ENCODE measurements at regions not wholly inside any gene's neighbourhood (a gene's known extent, or its start where the extent isn't known, plus 50 kb on each side); places are given as distances from the start of the nearest gene placed in this dataset.
A peak's percentile ranks its signal among the peaks of the same experiment; 100 is the strongest.
"Not testable (repeated sequence)": the region's sequence is repeated elsewhere in the genome, so short reads cannot be mapped to it uniquely, and the experiment has no call there.

DNA sequence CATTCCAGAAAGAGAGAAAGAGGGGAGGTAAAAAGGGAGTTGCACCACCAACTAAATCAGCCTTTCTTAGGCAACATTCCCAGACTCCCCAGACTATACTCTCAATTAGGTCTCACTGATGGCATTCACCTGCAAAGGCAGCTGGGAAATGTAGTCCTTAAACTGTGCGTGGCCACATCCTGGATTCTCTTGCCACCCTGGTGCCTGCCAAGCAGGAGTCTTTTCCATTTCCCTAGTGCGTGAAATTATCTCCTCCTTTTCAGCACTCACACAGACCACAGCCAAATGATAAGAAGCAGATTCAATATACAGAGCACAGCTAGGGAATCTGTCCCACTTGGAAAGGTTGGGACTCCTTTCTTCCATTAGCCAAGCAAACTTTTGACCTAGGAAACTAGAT lies 298.0 kb downstream of the ANAPC1 start:
- 100% methylated on average over 1 of the region's 2 CpGs; no CpG with 5 or more reads in 1 of the 2 experiments for WGBS, 2 experiments (ENCODE audit: insufficient coverage in 1 of 2, insufficient read length in 1 of 2)
- not testable (repeated sequence) for H3K27ac ChIP-seq (ENCODE audit: low read depth, low read length)

GRCh38 chr2:111595072-111595471 lies 288.9 kb downstream of the ANAPC1 start:
- H3K36me3 ChIP-seq (ENCODE audit: control insufficient read depth, insufficient read depth, low read length); H3K4me3 ChIP-seq (ENCODE audit: low read length); H3K9me3 Mint-ChIP-seq; H3K9me3 ChIP-seq (ENCODE audit: control insufficient read depth, low read length); H3K4me1 Mint-ChIP-seq; DNase-seq; H3K4me1 ChIP-seq (ENCODE audit: control insufficient read depth, insufficient read depth, low read length); H3K27ac Mint-ChIP-seq; H3K36me3 Mint-ChIP-seq (ENCODE audit: low read depth); H3K4me3 Mint-ChIP-seq; H3K27me3 Mint-ChIP-seq (ENCODE audit: insufficient read depth); H3K9ac ChIP-seq (ENCODE audit: extremely low read depth, low read length, poor library complexity, severe bottlenecking); H3K27ac ChIP-seq (ENCODE audit: low read depth, low read length); H3K27me3 ChIP-seq (ENCODE audit: control insufficient read depth, insufficient read depth, low read length, poor library complexity, severe bottlenecking): not testable (repeated sequence)
- 100% methylated on average over 1 of the region's 7 CpGs; no CpG with 5 or more reads in 1 of the 2 experiments for WGBS, 2 experiments (ENCODE audit: insufficient coverage in 1 of 2, insufficient read length in 1 of 2)

More for the DNA sequence above, 298.0 kb downstream of the ANAPC1 start:
- not testable (repeated sequence) for H3K4me3 ChIP-seq (ENCODE audit: low read length); H3K4me1 ChIP-seq (ENCODE audit: control insufficient read depth, insufficient read depth, low read length); H3K9me3 ChIP-seq (ENCODE audit: control insufficient read depth, low read length); H3K9ac ChIP-seq (ENCODE audit: extremely low read depth, low read length, poor library complexity, severe bottlenecking); DNase-seq; H3K4me1 Mint-ChIP-seq; H3K27me3 ChIP-seq (ENCODE audit: control insufficient read depth, insufficient read depth, low read length, poor library complexity, severe bottlenecking); H3K9me3 Mint-ChIP-seq; H3K27me3 Mint-ChIP-seq (ENCODE audit: insufficient read depth); H3K4me3 Mint-ChIP-seq; H3K36me3 ChIP-seq (ENCODE audit: control insufficient read depth, insufficient read depth, low read length); H3K36me3 Mint-ChIP-seq (ENCODE audit: low read depth); H3K27ac Mint-ChIP-seq

DNA sequence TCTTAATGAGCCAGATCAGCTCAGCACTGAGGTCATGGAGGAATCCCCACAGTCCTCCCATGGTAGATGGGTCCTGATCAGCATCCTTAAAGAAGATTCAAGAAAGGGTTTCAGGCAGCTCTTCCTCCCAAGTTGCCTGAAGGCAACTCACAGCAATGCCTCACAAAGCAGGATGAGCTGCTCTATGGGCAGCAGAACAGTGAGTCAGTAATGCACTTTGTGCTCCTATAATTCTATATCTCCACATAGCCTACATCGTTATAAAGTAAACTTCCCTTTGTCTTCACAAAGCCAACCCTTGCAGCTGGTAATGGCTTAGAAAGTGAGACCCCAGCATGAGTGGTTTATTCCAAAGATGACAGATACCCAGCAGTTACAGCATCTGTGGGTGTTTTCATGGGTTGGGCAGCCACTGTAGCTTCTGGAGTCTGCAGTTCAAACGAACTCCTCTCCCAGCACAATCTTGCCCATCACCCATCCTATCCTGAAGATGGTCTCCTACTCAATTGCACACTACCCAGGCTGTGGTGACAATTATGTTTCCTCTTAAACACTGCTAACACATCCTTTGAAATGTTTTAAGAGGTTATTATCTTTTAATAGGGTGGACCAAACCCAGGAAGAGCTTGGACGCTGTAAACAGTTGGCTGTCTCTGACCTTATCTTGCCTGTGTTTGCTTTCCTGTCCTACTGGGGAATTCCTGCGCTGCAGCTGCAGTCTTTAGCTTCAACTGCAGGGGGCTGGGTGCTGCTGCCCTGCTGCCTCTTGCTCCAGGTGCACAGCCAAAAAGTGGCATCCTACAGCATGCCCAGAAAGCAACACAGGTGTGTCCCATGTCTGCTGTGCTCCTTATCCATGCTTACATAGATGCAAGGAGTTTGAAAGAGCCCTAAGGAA lies 286.9 kb downstream of the ANAPC1 start:
- 92% methylated on average over 1 of the region's 4 CpGs; no CpG with 5 or more reads in 1 of the 2 experiments for WGBS, 2 experiments (ENCODE audit: insufficient coverage in 1 of 2, insufficient read length in 1 of 2)
- not testable (repeated sequence) for H3K36me3 Mint-ChIP-seq (ENCODE audit: low read depth); H3K4me3 ChIP-seq (ENCODE audit: low read length); H3K4me3 Mint-ChIP-seq; H3K9me3 ChIP-seq (ENCODE audit: control insufficient read depth, low read length); H3K9me3 Mint-ChIP-seq; H3K9ac ChIP-seq (ENCODE audit: extremely low read depth, low read length, poor library complexity, severe bottlenecking); H3K4me1 ChIP-seq (ENCODE audit: control insufficient read depth, insufficient read depth, low read length); H3K27me3 ChIP-seq (ENCODE audit: control insufficient read depth, insufficient read depth, low read length, poor library complexity, severe bottlenecking); DNase-seq; H3K27me3 Mint-ChIP-seq (ENCODE audit: insufficient read depth); H3K4me1 Mint-ChIP-seq; H3K27ac ChIP-seq (ENCODE audit: low read depth, low read length); H3K36me3 ChIP-seq (ENCODE audit: control insufficient read depth, insufficient read depth, low read length); H3K27ac Mint-ChIP-seq
- TF ChIP-seq, protein P1, sequence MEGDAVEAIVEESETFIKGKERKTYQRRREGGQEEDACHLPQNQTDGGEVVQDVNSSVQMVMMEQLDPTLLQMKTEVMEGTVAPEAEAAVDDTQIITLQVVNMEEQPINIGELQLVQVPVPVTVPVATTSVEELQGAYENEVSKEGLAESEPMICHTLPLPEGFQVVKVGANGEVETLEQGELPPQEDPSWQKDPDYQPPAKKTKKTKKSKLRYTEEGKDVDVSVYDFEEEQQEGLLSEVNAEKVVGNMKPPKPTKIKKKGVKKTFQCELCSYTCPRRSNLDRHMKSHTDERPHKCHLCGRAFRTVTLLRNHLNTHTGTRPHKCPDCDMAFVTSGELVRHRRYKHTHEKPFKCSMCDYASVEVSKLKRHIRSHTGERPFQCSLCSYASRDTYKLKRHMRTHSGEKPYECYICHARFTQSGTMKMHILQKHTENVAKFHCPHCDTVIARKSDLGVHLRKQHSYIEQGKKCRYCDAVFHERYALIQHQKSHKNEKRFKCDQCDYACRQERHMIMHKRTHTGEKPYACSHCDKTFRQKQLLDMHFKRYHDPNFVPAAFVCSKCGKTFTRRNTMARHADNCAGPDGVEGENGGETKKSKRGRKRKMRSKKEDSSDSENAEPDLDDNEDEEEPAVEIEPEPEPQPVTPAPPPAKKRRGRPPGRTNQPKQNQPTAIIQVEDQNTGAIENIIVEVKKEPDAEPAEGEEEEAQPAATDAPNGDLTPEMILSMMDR (conservative IDR thresholded peaks at IDR 0.05), result peak; percentile 31

DNA sequence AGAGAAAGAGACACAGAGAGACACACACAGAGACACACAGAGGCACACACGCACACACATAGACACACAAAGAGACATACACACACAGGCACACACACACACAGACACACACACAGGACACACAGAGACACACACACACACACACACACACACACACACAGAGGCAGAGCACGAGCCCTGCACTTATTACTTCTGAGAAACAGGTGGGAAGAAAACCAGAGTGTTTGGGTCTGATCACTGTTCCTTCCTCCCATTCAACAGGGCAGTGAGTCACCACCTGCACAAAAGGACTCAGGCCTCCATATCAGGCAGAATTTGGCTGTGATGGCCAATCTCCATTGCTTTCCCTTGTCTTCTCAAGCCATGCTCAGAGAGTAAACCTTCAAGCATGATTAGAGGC lies 285.0 kb downstream of the ANAPC1 start:
- not testable (repeated sequence) for H3K9me3 Mint-ChIP-seq; DNase-seq; H3K27ac ChIP-seq (ENCODE audit: low read depth, low read length); H3K36me3 ChIP-seq (ENCODE audit: control insufficient read depth, insufficient read depth, low read length); H3K4me3 Mint-ChIP-seq; H3K27me3 Mint-ChIP-seq (ENCODE audit: insufficient read depth); H3K4me3 ChIP-seq (ENCODE audit: low read length); H3K9me3 ChIP-seq (ENCODE audit: control insufficient read depth, low read length); H3K9ac ChIP-seq (ENCODE audit: extremely low read depth, low read length, poor library complexity, severe bottlenecking); H3K27me3 ChIP-seq (ENCODE audit: control insufficient read depth, insufficient read depth, low read length, poor library complexity, severe bottlenecking); H3K4me1 ChIP-seq (ENCODE audit: control insufficient read depth, insufficient read depth, low read length); H3K4me1 Mint-ChIP-seq; H3K27ac Mint-ChIP-seq; H3K36me3 Mint-ChIP-seq (ENCODE audit: low read depth)
- no CpG with 5 or more reads among the region's 2 CpGs for WGBS, 2 experiments (ENCODE audit: insufficient coverage in 1 of 2, insufficient read length in 1 of 2)

- H3K27me3 ChIP-seq (ENCODE audit: control insufficient read depth, insufficient read depth, low read length, poor library complexity, severe bottlenecking); H3K36me3 Mint-ChIP-seq (ENCODE audit: low read depth); H3K27ac ChIP-seq (ENCODE audit: low read depth, low read length); H3K36me3 ChIP-seq (ENCODE audit: control insufficient read depth, insufficient read depth, low read length); H3K4me3 ChIP-seq (ENCODE audit: low read length); H3K4me1 Mint-ChIP-seq; H3K4me1 ChIP-seq (ENCODE audit: control insufficient read depth, insufficient read depth, low read length); H3K9me3 Mint-ChIP-seq; DNase-seq; H3K27me3 Mint-ChIP-seq (ENCODE audit: insufficient read depth); H3K4me3 Mint-ChIP-seq; H3K27ac Mint-ChIP-seq; H3K9me3 ChIP-seq (ENCODE audit: control insufficient read depth, low read length); H3K9ac ChIP-seq (ENCODE audit: extremely low read depth, low read length, poor library complexity, severe bottlenecking): not testable (repeated sequence)
- 100% methylated on average over 1 of the region's 7 CpGs; no CpG with 5 or more reads in 1 of the 2 experiments for WGBS, 2 experiments (ENCODE audit: insufficient coverage in 1 of 2, insufficient read length in 1 of 2)
Observed at GRCh38 chr2:111602259-111602658, 281.7 kb downstream of the ANAPC1 start.

DNA sequence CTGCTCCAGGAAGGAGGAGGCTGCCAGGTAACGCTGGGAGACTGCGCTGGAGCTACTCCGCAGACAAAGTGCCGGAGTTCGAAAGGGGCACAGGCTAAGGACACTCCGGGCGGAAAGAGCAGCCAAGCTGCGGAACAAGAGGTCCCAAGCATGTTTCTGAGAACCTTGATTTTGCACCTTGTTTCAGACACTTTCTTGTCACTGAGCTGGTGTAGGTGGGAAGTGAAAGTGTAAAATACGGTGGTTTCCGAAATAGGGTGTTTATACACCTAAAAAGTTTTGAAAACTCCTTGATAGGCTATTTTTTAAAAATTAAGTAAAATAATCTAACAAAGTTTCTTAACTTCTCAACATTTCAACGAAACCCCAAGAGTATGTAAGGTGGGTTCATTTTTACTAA lies 278.2 kb downstream of the ANAPC1 start:
- not testable (repeated sequence) for H3K4me1 Mint-ChIP-seq; H3K4me3 ChIP-seq (ENCODE audit: low read length); H3K9ac ChIP-seq (ENCODE audit: extremely low read depth, low read length, poor library complexity, severe bottlenecking); H3K36me3 Mint-ChIP-seq (ENCODE audit: low read depth); H3K9me3 Mint-ChIP-seq; H3K36me3 ChIP-seq (ENCODE audit: control insufficient read depth, insufficient read depth, low read length); H3K27ac Mint-ChIP-seq; H3K9me3 ChIP-seq (ENCODE audit: control insufficient read depth, low read length); H3K4me1 ChIP-seq (ENCODE audit: control insufficient read depth, insufficient read depth, low read length); H3K27me3 Mint-ChIP-seq (ENCODE audit: insufficient read depth); H3K27ac ChIP-seq (ENCODE audit: low read depth, low read length); H3K4me3 Mint-ChIP-seq; H3K27me3 ChIP-seq (ENCODE audit: control insufficient read depth, insufficient read depth, low read length, poor library complexity, severe bottlenecking); DNase-seq
- 98% methylated on average over 6 of the region's 11 CpGs; no CpG with 5 or more reads in 1 of the 2 experiments for WGBS, 2 experiments (ENCODE audit: insufficient coverage in 1 of 2, insufficient read length in 1 of 2)
